Sciatic nerve (tissue), 2 donors: ENCODE measurements at regions not wholly inside any gene's neighbourhood (a gene's known extent, or its start where the extent isn't known, plus 50 kb on each side); places are given as distances from the start of the nearest gene placed in this dataset.

Source experiments
- ATAC-seq: fragments of 200-7000 bp; cut with Tn5 transposase; one replicate; pipeline ENCODE4 v1.9.1; 2020; ENCODE audit warnings: mild to moderate bottlenecking, moderate library complexity
- DNase-seq: peaks from one replicate; pipeline ENCODE4 v3.0.0-alpha.2; 2020; ENCODE audit warnings: low spot score
- intact Hi-C: fragments of 100-400 bp; cut with DNase I; formaldehyde crosslinking; loops from one replicate; pipeline ENCODE4 v1.14.2; 2022
- donor health status: DM: no; HTN: no; CAD: no.
- donor health status: DM: no; HTN: no; CAD: no.

DNA sequence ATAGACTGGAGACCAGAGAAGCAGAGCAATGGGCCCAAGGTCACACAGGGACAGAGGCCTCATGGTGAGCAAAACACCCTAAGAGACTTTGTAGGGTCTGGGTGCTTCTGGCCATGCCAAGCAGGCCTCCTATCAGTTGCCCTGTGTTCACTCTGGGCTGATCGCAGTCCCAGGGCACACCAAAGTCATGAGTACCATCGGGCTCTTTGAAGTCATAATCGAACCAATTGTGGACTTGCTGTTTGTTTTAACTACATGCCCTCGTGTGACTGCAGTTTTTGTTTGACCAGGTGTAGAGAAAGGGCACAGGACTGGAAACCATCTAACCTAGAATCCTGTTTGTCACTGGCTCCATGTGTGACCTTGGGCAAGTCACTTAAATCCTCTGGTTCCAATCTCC lies 172.5 kb upstream of the CPEB2 start:
- no peak for ATAC-seq
- DNase-seq = no peak
- intact Hi-C loops = no loop called here

DNA sequence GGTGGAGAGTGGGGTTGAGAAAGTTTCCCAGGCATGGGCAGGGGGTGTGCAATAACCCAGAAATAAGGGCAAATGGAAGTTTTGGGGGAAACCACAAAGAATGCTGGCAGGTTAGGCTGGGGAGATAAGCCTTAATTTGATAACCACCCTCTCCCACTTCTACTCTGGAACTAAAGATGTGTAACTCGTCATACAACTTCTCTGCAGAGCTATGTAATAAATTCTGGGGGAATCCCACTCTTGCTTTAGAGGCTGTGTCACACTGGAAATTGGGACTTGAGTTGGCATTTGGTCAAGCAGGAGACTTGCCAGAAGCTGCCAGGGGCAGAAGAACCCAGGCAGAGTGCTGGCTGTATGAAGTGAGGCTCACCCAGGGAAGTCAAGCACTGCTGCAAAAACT lies 170.9 kb upstream of the CPEB2 start:
- intact Hi-C loops = no loop called here
- DNase-seq (no peak), ATAC-seq (no peak)

DNA sequence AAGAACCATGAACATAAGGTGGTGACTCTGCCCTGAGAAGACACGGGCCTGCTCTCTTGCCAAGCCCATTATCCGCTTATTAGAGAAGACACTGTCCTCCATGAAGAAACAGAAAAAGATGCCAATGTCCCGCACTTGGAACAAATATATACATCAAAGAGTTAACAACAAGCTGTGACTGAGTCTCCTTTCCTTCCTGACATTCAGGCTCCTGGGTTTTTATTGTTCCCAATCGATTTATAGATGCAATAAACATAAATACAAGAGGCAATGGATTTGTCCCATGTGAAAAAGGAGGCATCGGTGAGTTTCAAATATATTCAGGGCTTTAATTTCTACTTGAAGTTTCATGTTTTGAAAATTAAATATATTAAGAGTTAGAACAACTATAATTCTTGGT lies 169.2 kb upstream of the CPEB2 start:
- intact Hi-C loops = no loop called here
- ATAC-seq = no peak
- no peak for DNase-seq

DNA sequence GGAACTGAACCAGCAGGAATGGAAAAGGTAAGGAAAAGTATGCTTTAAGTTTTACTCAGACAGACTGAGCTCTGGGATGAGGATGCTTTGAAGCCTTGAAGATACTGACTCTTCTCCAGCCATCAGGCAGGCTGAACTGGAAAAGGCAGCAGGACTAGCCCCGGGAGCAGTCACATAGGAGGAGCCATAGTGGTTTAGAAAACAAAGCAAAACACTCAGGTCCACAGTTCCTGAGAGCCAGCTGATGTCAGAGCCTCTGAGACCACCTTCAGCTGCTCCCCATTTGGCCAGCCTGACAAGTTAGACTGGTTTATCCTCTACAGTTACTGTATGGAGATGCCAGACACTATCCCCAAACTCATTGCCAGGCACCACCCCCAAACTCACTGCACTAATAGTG lies 167.9 kb upstream of the CPEB2 start:
- no peak for ATAC-seq

DNA sequence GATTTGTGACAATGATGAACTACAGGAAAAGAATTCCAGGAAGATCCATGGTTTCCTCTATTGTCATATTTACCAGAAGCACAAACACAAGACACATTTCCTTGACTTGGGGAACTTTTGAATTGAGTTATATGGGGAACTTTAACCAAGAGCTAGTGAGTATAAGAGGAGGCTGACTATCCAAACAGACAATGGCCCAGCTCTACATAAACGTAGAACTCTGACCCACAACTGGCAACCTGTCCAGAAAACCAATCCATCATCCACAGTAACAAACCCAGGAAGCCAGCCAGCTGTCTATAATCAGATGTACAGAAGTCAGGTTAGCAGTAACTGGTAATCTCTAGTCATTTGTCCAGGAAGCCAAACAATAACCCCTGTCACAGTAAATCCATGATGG lies 167.0 kb upstream of the CPEB2 start:
- DNase-seq (no peak), ATAC-seq (no peak)
- intact Hi-C loops = no loop called here

More for the DNA sequence above, 167.9 kb upstream of the CPEB2 start:
- intact Hi-C loops = no loop called here
- DNase-seq = no peak

DNA sequence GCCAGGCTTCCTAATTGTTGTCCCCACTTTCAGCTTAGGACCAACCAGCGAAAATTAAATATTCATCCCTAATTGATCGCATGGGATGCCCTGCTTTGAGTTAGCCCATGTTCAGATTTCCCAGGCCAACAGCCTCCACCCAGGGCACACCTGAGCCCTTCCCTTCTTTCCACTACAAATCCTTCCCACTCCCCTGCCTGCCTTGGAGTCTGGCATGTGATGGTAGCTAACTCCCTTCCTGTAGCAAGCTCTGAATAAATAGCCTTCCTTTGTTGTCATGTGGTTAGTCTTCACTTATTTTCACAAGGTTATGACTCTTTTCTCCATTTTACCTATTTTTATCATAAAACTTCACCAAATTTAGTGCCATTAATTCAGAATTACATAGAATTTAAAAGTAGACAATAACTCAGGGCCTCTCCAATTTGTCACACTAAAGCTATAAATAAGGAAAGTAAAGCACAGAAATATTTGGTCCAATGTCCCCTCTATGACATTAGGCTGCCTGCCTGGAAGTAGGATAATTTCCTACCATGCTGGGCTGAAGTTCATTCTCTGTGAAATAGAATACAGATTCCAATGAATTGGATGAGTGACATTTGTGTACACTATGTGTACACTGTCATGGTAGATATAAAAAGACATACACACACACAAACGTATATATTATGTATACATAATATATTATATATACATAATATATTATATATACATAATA lies 166.4 kb upstream of the CPEB2 start:
- ATAC-seq (peak; percentile 61), DNase-seq (no peak)
- intact Hi-C loops = no loop called here

DNA sequence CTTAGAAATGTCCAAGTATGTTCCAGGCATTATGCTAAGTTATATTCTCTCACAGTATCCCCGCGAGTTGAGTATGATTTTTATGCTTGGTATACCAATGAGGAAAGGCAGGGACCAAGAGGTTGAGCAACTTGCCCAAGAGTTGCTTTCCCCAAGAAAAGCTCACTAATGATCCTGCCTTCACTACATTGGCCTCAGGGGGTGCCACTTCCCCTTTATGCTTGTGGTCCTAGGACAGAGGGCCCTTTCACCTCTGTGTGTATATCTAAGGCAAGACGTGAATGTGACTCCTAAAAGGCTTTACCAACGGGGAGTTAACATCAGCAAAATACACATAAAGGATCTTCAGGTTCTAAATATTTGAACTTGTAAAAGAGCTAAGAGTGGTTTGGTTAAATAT lies 164.4 kb upstream of the CPEB2 start:
- ATAC-seq = peak; percentile 51

DNA sequence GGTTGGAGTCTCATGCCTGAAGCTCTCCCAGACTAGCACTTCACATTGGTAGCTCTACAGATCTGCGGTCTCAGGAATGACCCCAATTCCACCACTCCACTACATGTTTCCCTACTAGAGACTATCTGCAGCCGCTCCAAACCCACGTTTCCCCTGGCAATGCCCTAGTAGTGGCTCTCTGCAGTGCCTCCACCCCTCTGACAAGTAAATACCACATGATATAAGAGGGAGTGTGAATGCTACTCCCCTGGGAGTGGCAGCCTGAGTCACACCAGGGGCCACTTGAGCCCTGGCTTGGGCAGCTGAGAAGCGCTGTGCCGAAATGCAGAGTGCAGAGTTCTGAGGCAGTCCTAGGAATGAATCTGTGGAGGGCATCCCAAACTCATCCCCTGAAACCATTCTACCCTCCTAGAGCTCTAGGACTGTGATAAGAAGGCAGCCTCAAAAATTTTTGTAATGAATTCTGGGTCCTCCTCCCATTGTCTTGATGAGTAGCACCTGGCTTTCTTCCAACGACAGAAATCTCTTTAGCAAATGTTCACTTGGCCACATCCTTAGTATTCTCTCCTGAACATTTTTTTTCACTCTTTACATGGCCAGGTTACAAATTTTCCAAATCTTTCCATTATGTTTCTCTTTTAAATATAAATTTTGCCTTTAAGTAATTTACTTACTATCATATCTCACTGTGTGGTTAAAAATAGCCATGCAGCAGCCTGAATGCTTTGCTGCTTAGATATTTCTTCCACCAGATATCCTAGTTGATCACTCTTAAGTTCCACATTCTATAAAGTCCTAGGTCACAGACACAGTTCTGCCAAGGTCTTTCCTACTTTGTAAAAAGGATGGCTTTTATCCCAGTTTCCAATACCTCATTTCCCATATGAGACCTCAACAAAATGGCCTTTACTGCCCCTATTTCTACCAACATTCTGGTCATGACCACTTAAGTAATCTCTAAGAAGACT lies 160.2 kb upstream of the CPEB2 start:
- ATAC-seq (no peak), DNase-seq (no peak)
- intact Hi-C loops = no loop called here

More for the DNA sequence above, 164.4 kb upstream of the CPEB2 start:
- DNase-seq = no peak
- intact Hi-C loops = no loop called here

DNA sequence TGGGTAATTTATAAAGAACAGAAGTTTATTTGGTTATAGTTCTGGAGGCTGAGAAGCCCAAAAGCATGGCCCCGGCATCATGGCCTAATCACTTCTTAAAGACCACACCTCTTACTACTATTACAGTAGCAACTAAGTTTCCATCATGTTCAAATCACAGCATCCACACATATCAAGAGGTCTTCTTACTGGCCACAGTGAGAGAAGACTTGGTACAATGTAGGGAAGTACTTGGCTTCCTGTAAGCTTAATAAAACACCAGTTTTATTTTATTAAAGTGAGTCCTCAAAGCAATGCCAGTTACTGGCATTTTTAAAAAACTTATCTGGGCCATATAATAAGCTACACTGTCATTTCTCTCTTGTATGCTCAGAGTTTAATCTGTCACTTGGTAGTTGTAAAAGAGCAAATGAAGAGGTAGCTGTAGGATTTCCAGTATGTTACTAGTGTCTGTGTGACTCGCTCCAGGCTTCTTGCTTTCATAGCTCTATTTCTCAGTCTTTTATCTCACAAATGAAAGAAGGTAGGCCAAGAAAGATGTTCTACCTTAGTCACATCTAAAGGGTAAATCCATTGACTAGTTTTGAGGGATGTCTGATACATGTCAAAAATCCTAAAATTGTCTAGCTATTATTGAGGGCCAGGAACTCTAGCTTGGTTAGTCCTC lies 159.2 kb upstream of the CPEB2 start:
- intact Hi-C loops = no loop called here

DNA sequence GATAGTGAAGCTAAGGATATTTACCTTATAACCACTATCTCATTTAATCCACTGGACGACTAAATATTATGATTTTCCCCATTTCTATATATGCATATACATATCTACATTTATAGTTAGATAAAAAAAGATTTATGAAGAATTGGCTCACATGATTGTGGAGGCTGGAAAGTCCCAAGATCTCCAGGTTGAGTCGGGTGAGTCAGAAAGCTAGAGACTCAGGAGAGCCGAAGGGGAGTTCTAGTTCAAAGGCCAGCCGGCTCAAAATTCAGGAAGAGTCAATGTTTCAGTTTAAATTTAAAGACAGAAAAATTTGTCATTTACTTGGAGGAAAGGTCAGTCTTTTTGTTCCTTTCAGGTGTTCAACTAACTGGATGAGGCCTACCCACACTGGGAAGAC lies 158.2 kb upstream of the CPEB2 start:
- intact Hi-C loops = no loop called here

More for the DNA sequence above, 159.2 kb upstream of the CPEB2 start:
- DNase-seq = no peak
- ATAC-seq = no peak

DNA sequence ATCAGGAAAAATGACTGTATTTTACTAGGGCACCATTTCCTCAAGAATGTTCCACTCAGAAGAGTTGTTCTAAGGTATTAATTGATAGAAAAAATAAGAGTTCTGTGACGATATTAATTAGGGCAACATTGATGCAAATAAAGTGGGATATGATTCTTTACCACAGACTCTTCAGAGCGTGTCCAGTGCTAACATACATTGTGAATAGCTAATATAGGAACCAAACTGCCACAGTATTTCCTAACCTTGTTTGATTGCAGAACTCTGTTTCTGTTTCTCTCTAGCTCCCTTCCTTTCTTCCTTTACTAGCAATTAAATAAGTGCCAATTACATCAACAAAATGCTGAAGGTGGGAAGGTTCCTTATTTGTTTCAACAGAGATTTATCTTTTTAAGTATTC lies 154.1 kb upstream of the CPEB2 start:
- ATAC-seq (no peak), DNase-seq (no peak)
- intact Hi-C loops = no loop called here

More for the DNA sequence above, 158.2 kb upstream of the CPEB2 start:
- DNase-seq = no peak
- no peak for ATAC-seq

DNA sequence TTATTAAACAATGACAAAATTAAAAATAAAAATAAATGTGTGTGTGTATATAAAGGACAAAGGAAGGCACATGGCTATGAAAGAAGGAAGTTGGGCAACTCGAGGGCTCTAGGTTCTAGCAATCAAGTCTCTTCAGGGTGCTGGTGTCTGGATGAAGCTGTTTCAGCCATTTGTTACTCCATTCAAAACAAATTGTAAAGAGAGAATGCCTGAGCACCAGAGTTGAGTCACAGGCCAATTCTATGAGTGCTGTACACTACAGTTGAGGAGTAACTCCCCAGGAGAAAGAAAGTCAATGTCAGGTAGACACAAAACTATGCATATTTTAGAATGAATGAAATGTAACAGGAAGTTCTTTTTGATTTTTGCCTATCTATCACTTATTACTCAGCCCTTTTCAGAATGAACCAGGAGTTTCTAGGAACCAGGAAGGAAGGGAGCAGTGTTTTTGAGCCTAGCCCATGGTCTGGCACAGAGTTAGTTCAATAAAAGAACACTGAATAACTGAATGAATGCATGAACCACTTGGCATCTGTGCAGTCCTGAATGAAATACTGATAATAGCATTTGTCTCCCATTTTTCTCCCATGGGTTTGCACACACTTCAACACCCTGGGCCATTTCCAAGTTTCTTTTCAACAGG lies 151.7 kb upstream of the CPEB2 start:
- ATAC-seq = no peak
- no peak for DNase-seq
- intact Hi-C loops = no loop called here

DNA sequence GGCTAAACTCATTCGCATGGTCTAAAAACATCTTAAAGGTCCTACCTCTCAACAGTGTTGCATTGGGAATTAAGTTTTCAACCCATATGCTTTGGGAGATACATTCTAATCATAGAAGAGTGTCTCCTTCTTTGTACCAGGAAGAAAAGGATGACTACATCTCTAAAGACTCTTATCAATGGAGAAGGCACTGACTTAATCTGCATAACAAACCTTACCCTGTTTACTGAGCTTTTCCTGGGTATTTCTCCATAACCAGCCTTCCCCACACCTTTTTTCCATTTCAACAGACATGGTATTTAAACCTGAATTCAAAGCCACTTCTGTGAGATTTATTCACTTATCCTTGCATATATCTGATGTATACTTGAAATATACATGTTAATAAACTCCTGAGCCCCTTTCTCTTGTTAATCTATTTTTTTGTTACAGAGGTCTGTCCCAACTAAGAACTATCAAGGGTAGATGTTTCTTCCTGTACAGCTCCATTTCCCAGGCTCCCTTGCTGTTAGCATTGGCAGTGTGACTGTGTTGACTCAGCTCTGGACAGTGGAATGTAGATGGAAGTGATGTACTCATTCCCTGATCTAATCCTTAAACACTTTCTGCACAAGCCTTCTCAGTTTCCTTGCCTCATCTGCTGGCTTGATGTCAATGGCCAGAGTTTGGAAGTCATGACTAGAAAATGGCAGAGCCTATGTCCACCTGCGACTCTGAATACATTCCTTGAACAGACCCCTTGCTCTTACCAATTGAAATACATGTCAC lies 148.9 kb upstream of the CPEB2 start:
- DNase-seq (no peak), ATAC-seq (no peak)
- intact Hi-C loops = no loop called here

DNA sequence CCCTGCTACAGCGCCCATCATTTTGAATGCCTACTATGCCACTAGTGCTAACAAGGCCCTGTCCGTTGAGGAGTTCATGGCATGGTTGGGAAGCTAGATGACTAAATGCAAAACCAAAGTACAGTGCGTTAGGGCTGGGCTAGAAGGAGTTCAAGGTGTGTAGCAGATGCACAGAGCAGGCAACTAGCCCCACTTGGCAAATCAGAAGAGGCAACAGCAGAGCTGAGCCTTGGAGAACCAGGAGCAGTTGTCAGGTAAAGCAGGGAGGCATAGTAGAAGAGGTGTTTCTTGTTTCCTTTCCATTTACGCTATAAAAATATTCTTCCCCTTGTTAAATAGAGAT lies 146.6 kb upstream of the CPEB2 start:
- no peak for DNase-seq
- ATAC-seq = no peak
- intact Hi-C loops = no loop called here

DNA sequence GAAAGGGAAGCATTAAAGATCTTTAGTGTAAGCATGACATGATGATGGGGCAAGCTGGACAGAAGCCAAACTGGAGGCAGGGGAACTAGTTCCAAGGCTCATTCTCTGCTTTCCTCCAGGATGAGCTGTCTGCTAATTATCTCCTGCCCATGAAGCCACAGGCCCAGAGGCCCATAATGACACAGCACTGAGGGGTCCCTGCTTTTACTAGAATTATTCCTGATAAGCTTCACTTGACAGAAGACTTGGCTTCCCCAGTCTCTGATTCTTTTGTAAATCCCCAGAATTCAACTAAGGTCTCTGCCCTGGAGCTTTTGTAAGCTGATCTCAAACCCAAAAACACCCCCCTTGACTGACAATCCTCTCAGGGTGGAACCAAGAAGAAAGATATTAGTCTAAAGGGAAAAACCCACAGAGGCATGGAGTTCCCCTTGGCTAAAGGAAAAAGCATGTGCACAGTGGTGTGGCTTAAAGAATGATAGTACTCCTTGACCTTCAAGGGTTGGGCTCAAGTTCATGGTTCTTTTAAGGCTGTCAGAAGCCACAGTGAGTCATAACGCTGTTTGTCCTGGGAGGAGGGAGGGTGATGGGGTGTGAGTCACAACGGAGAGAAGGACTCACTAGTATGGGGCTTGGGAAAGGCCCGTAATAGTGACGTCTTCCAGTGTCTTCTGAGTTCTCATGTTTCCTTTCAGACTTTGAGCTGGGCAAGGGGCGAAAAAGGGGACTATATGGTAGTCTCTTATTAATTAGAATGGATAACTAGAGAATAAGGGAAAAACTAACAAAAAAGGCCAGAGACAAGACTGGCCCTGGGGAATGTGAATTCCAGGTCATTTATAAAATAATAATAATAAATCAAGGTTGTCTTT lies 146.0 kb upstream of the CPEB2 start:
- intact Hi-C loops = no loop called here
- ATAC-seq (peak; percentile 96), DNase-seq (peak; percentile 62)

DNA sequence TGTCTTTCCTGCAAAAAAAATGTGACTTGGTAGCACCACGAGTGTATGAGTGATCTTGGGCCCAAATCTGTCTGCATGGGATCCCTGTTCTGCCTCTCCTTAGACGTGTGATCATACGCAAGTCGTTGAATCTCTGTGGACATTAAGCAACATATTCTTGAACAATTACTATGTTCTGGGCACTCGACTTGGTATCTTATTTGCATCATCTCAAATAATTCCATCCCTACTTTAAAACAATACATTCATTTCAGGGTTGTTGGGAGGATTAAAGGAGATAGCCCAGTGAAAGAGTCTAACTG lies 145.4 kb upstream of the CPEB2 start:
- intact Hi-C loops = no loop called here
- DNase-seq = no peak
- ATAC-seq = no peak

DNA sequence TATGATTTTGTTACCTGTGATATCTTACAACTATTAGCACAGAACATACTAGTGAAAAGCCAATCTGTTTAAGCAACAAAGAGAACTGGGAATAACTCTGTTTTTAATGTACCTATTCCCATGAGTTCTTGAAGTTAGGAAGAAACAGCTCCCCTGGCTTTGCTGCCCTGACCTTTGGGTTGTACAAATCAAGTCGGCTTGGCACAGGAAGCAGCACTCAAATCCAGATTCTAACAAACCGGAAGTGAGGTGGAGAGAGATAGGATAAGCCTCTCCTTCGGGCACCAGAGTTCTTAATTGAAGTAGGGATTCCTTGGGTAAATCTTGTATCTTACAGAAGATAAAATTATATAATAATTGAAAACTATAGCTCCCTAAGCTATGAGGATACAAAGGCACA lies 144.8 kb upstream of the CPEB2 start:
- no peak for DNase-seq
- intact Hi-C loops = no loop called here
- no peak for ATAC-seq

DNA sequence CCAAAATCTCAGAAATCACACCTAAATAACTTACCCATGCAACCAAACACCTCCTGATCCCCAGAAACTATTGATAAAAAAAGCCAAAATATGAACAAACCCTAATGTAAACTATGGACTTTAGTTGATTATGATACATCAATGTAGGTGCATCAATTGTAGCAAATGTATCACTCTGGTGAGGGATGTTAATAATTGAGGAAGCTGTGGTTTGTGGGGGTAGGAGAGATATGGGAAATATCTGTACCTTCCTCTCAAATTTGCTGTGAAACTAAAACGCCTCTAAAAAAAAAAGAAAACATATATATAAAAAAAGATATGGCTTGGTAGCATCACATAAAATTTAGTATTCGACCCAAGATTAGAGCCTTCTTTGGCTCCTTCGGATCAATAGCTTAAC lies 144.3 kb upstream of the CPEB2 start:
- no peak for ATAC-seq
- DNase-seq = no peak
- intact Hi-C loops = no loop called here
